ENCODE measurements at regions not wholly inside any gene's neighbourhood (a gene's known extent, or its start where the extent isn't known, plus 50 kb on each side); places are given as distances from the start of the nearest gene placed in this dataset.

- Histone ChIP-seq H3K36me3 (no peaks in the 10 kb centered on the region), H3K4me2 (no peak overlapping the region), H3K27ac (no peak overlapping the region), H3K4me3 (no peak overlapping the region), H4K20me1 (no peaks in the 10 kb centered on the region), H3K9me3 (replicated peaks in 1 of 11) (peaks cover 0 to 13% (median 6%) of the 10 kb centered on the region in 11 experiments; a peak in 7 of 22 replicates), H3K4me1 (peaks cover 0 to 6% (median 0%) of the 10 kb centered on the region in 10 experiments; a peak in 1 of 20 replicates), H3K27me3 (no peaks in the 10 kb centered on the region), H3K9ac (no peak overlapping the region)
- TF ChIP-seq Cebpa-rat (IDR thresholded peaks at IDR 0.05) = no peak
Measured at GRCh38 chr5:4480528-4481349, 659.4 kb upstream of the ADAMTS16 start.

GRCh38 chr5:4487581-4487980 is 652.5 kb upstream of the ADAMTS16 start:
- no peak overlapping the region for H3K4me2 ChIP-seq
- no peak overlapping the region for H3K9ac ChIP-seq
- no peaks in the 10 kb centered on the region for H4K20me1 ChIP-seq
- H3K9me3 ChIP-seq (replicated peaks in 1 of 11) = peaks cover 0 to 7% (median 0%) of the 10 kb centered on the region in 11 experiments; a peak in 1 of 22 replicates
- no peak overlapping the region for H3K4me3 ChIP-seq
- H3K27me3 ChIP-seq = no peaks in the 10 kb centered on the region
- no peak overlapping the region for H3K27ac ChIP-seq
- TF ChIP-seq Cebpa-rat (IDR thresholded peaks at IDR 0.05) = no peak
- no peaks in the 10 kb centered on the region for H3K36me3 ChIP-seq
- H3K4me1 ChIP-seq = no peaks in the 10 kb centered on the region

GRCh38 chr5:4511996-4512656 is 628.0 kb upstream of the ADAMTS16 start:
- H3K4me3 ChIP-seq = no peak overlapping the region
- H3K36me3 ChIP-seq = no peaks in the 10 kb centered on the region
- H3K27me3 ChIP-seq = no peaks in the 10 kb centered on the region; a peak in 1 of 22 replicates
- H4K20me1 ChIP-seq = no peaks in the 10 kb centered on the region
- H3K27ac ChIP-seq = no peak overlapping the region
- H3K4me2 ChIP-seq = peak overlapping the region in 9 of 11 experiments; percentile 16 to 40 (median 24); a peak in 10 of 22 replicates
- no peak for TF ChIP-seq Cebpa-rat (IDR thresholded peaks at IDR 0.05)
- H3K9me3 ChIP-seq (replicated peaks in 1 of 11) = no peaks in the 10 kb centered on the region
- no peak overlapping the region for H3K9ac ChIP-seq
- H3K4me1 ChIP-seq = peaks cover 0 to 19% (median 7%) of the 10 kb centered on the region in 10 experiments; a peak in 11 of 20 replicates

- Histone ChIP-seq H3K36me3 (no peaks in the 10 kb centered on the region), H3K4me1 (peaks cover 0 to 19% (median 7%) of the 10 kb centered on the region in 10 experiments; a peak in 11 of 20 replicates), H3K27me3 (no peaks in the 10 kb centered on the region; a peak in 1 of 22 replicates), H3K4me2 (peak overlapping the region in 4 of 11 experiments; percentile 6 to 46 (median 18); a peak in 6 of 22 replicates), H3K9ac (no peak overlapping the region), H3K27ac (no peak overlapping the region), H4K20me1 (no peaks in the 10 kb centered on the region), H3K4me3 (no peak overlapping the region), H3K9me3 (replicated peaks in 1 of 11) (no peaks in the 10 kb centered on the region)
- TF ChIP-seq Cebpa-rat (IDR thresholded peaks at IDR 0.05) = no peak
Measured at GRCh38 chr5:4513381-4513780, 626.7 kb upstream of the ADAMTS16 start.

GRCh38 chr5:4514067-4514648 is 626.0 kb upstream of the ADAMTS16 start:
- H4K20me1 ChIP-seq = no peaks in the 10 kb centered on the region
- no peak overlapping the region for H3K9ac ChIP-seq
- H3K27ac ChIP-seq = no peak overlapping the region
- H3K9me3 ChIP-seq (replicated peaks in 1 of 11) = no peaks in the 10 kb centered on the region
- no peak for TF ChIP-seq Cebpa-rat (IDR thresholded peaks at IDR 0.05)
- H3K4me3 ChIP-seq = no peak overlapping the region
- no peaks in the 10 kb centered on the region; a peak in 1 of 22 replicates for H3K27me3 ChIP-seq
- H3K36me3 ChIP-seq = no peaks in the 10 kb centered on the region
- peaks cover 0 to 19% (median 7%) of the 10 kb centered on the region in 10 experiments; a peak in 11 of 20 replicates for H3K4me1 ChIP-seq
- peak overlapping the region in 1 of 11 experiments; percentile 46; a peak in 1 of 22 replicates for H3K4me2 ChIP-seq

GRCh38 chr5:4518903-4519672 is 621.0 kb upstream of the ADAMTS16 start:
- no peaks in the 10 kb centered on the region for H3K36me3 ChIP-seq
- peaks cover 0 to 7% (median 0%) of the 10 kb centered on the region in 10 experiments; a peak in 3 of 20 replicates for H3K4me1 ChIP-seq
- H3K27me3 ChIP-seq = no peaks in the 10 kb centered on the region; a peak in 1 of 22 replicates
- H3K27ac ChIP-seq = no peak overlapping the region
- H3K9me3 ChIP-seq (replicated peaks in 1 of 11) = no peaks in the 10 kb centered on the region
- no peaks in the 10 kb centered on the region for H4K20me1 ChIP-seq
- no peak overlapping the region for H3K4me3 ChIP-seq
- no peak overlapping the region for H3K4me2 ChIP-seq
- H3K9ac ChIP-seq = no peak overlapping the region
- TF ChIP-seq Cebpa-rat (IDR thresholded peaks at IDR 0.05) = no peak

- H4K20me1 ChIP-seq = no peaks in the 10 kb centered on the region
- H3K4me3 ChIP-seq = no peak overlapping the region
- H3K27me3 ChIP-seq = no peaks in the 10 kb centered on the region
- no peak for TF ChIP-seq Cebpa-rat (IDR thresholded peaks at IDR 0.05)
- H3K9me3 ChIP-seq (replicated peaks in 1 of 11) = no peaks in the 10 kb centered on the region
- peaks cover 0 to 7% (median 0%) of the 10 kb centered on the region in 10 experiments; a peak in 3 of 20 replicates for H3K4me1 ChIP-seq
- no peak overlapping the region for H3K27ac ChIP-seq
- no peak overlapping the region for H3K9ac ChIP-seq
- no peak overlapping the region for H3K4me2 ChIP-seq
- H3K36me3 ChIP-seq = no peaks in the 10 kb centered on the region
Measured at GRCh38 chr5:4520559-4520958, 619.6 kb upstream of the ADAMTS16 start.

GRCh38 chr5:4523038-4523437 is 617.1 kb upstream of the ADAMTS16 start:
- no peak overlapping the region for H3K9ac ChIP-seq
- no peak for TF ChIP-seq Cebpa-rat (IDR thresholded peaks at IDR 0.05)

More at GRCh38 chr5:4523038-4523437, 617.1 kb upstream of the ADAMTS16 start:
- H4K20me1 ChIP-seq = no peaks in the 10 kb centered on the region
- no peaks in the 10 kb centered on the region for H3K36me3 ChIP-seq
- H3K4me2 ChIP-seq = no peak overlapping the region
- no peaks in the 10 kb centered on the region; a peak in 1 of 22 replicates for H3K9me3 ChIP-seq (replicated peaks in 1 of 11)
- no peaks in the 10 kb centered on the region for H3K27me3 ChIP-seq
- H3K27ac ChIP-seq = no peak overlapping the region
- H3K4me1 ChIP-seq = no peaks in the 10 kb centered on the region
- no peak overlapping the region for H3K4me3 ChIP-seq

Measured in BLaER1 treated with 17β-estradiol and CSF1 and Interleukin-3, amounts not matched to agents 10 nM and 100 nM (cell line).